K562 (cell line): ENCODE measurements at regions not wholly inside any gene's neighbourhood (a gene's known extent, or its start where the extent isn't known, plus 50 kb on each side); places are given as distances from the start of the nearest gene placed in this dataset.

Experiments used
- POLR2G ChIP-seq: fragments of 200-400 bp; formaldehyde crosslinking; IDR thresholded peaks from 2 replicates; pipeline ENCODE4 v1.6.1; 2017; ENCODE audit warnings: low read depth, mild to moderate bottlenecking, antibody characterized with exemption, low read length, moderate library complexity
- USF1 ChIP-seq: sonication (generic); formaldehyde crosslinking; IDR thresholded peaks from 2 replicates; pipeline ENCODE4 v1.9.0; 2022; ENCODE audit warnings: mild to moderate bottlenecking, missing genetic modification reagents
- ZFX ChIP-seq: sonication (generic); formaldehyde crosslinking; IDR thresholded peaks from 2 replicates; pipeline ENCODE4 v1.8.0; 2022; ENCODE audit warnings: mild to moderate bottlenecking, missing genetic modification reagents, moderate library complexity
- TF ChIP-seq, protein P1 (sequence below), 3 experiments: IDR thresholded peaks in 2 of 3; conservative IDR thresholded peaks in 1 of 3; 2 replicates each; pipeline ENCODE4 v1.5.1; 2011 to 2012; ENCODE audit warnings: low read length in 3 of 3, mild to moderate bottlenecking in 3 of 3, control low read depth in 2 of 3, improper control_type of control experiment in 1 of 3, inconsistent platforms in 1 of 3, low read depth in 1 of 3, mixed read lengths in 1 of 3, moderate library complexity in 1 of 3; ENCODE audit not compliant: insufficient read depth in 2 of 3
- TF ChIP-seq, protein P2 (sequence below): sonication (generic); formaldehyde crosslinking; IDR thresholded peaks from 2 replicates; pipeline ENCODE4 v1.9.0; 2022; ENCODE audit warnings: mild to moderate bottlenecking, missing genetic modification reagents
- TF ChIP-seq, protein P3 (sequence below): fragments of 150-350 bp; conservative IDR thresholded peaks from 2 replicates; pipeline ENCODE4 v1.6.1; 2014; ENCODE audit warnings: low read length

GRCh38 chr12:91629440-91629839 lies 446.8 kb upstream of the DCN start:
- TF ChIP-seq POLR2G (no peak), ZFX (CRISPR knock-in tag) (no peak), USF1 (CRISPR knock-in tag) (no peak)
- TF ChIP-seq, protein P1, sequence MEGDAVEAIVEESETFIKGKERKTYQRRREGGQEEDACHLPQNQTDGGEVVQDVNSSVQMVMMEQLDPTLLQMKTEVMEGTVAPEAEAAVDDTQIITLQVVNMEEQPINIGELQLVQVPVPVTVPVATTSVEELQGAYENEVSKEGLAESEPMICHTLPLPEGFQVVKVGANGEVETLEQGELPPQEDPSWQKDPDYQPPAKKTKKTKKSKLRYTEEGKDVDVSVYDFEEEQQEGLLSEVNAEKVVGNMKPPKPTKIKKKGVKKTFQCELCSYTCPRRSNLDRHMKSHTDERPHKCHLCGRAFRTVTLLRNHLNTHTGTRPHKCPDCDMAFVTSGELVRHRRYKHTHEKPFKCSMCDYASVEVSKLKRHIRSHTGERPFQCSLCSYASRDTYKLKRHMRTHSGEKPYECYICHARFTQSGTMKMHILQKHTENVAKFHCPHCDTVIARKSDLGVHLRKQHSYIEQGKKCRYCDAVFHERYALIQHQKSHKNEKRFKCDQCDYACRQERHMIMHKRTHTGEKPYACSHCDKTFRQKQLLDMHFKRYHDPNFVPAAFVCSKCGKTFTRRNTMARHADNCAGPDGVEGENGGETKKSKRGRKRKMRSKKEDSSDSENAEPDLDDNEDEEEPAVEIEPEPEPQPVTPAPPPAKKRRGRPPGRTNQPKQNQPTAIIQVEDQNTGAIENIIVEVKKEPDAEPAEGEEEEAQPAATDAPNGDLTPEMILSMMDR (IDR thresholded peaks at IDR 0.05 in 2 of 3, conservative IDR thresholded peaks at IDR 0.05 in 1 of 3; ENCODE audit: insufficient read depth in 2 of 3, low read depth in 1 of 3, low read length in 3 of 3), result no peak
- TF ChIP-seq, protein P2, sequence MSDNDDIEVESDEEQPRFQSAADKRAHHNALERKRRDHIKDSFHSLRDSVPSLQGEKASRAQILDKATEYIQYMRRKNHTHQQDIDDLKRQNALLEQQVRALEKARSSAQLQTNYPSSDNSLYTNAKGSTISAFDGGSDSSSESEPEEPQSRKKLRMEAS (CRISPR knock-in tag), result no peak
- TF ChIP-seq, protein P3, sequence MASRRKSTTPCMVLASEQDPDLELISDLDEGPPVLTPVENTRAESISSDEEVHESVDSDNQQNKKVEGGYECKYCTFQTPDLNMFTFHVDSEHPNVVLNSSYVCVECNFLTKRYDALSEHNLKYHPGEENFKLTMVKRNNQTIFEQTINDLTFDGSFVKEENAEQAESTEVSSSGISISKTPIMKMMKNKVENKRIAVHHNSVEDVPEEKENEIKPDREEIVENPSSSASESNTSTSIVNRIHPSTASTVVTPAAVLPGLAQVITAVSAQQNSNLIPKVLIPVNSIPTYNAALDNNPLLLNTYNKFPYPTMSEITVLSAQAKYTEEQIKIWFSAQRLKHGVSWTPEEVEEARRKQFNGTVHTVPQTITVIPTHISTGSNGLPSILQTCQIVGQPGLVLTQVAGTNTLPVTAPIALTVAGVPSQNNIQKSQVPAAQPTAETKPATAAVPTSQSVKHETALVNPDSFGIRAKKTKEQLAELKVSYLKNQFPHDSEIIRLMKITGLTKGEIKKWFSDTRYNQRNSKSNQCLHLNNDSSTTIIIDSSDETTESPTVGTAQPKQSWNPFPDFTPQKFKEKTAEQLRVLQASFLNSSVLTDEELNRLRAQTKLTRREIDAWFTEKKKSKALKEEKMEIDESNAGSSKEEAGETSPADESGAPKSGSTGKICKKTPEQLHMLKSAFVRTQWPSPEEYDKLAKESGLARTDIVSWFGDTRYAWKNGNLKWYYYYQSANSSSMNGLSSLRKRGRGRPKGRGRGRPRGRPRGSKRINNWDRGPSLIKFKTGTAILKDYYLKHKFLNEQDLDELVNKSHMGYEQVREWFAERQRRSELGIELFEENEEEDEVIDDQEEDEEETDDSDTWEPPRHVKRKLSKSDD, result no peak
